ENCODE measurements at regions not wholly inside any gene's neighbourhood (a gene's known extent, or its start where the extent isn't known, plus 50 kb on each side); places are given as distances from the start of the nearest gene placed in this dataset.

DNA sequence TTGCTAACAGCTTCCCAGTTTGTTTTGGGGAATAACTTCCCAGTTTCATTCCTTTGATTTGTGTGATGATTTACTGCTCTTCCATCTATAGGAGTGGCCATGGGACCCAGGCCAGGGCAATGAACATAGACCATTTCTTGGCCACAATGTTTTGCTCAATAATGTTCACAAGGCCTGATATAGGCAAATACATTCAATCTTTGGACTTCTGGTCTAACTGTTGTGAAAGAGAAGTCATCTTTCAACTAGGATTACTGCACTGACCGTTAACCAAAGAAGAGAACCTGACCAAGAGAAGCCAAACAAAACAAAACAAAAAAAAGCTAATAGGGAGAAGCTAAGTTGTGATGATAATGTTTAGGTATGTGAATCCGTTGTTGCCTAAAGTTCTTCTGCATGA lies 221.8 kb upstream of the SUCLG2 start:
- TF ChIP-seq HDAC2 (IDR thresholded peaks at IDR 0.05) (no peak), RNF2 (IDR thresholded peaks at IDR 0.05; ENCODE audit: borderline replicate concordance, low read depth) (no peak), MAFK (IDR thresholded peaks at IDR 0.05; ENCODE audit: partially characterized antibody) (no peak), JUN (IDR thresholded peaks at IDR 0.05) (no peak), NR3C1 (IDR thresholded peaks at IDR 0.05) (no peak), POLR2A (IDR thresholded peaks at IDR 0.05; ENCODE audit: low read length) (no peak), EP300 (IDR thresholded peaks at IDR 0.05) (no peak), ZC3H11A (IDR thresholded peaks at IDR 0.05) (no peak), ESRRA (IDR thresholded peaks at IDR 0.05; ENCODE audit: borderline replicate concordance, low read length) (no peak)
- TF ChIP-seq, protein P1, sequence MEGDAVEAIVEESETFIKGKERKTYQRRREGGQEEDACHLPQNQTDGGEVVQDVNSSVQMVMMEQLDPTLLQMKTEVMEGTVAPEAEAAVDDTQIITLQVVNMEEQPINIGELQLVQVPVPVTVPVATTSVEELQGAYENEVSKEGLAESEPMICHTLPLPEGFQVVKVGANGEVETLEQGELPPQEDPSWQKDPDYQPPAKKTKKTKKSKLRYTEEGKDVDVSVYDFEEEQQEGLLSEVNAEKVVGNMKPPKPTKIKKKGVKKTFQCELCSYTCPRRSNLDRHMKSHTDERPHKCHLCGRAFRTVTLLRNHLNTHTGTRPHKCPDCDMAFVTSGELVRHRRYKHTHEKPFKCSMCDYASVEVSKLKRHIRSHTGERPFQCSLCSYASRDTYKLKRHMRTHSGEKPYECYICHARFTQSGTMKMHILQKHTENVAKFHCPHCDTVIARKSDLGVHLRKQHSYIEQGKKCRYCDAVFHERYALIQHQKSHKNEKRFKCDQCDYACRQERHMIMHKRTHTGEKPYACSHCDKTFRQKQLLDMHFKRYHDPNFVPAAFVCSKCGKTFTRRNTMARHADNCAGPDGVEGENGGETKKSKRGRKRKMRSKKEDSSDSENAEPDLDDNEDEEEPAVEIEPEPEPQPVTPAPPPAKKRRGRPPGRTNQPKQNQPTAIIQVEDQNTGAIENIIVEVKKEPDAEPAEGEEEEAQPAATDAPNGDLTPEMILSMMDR (IDR thresholded peaks at IDR 0.05): no peak
- TF ChIP-seq, protein P2, sequence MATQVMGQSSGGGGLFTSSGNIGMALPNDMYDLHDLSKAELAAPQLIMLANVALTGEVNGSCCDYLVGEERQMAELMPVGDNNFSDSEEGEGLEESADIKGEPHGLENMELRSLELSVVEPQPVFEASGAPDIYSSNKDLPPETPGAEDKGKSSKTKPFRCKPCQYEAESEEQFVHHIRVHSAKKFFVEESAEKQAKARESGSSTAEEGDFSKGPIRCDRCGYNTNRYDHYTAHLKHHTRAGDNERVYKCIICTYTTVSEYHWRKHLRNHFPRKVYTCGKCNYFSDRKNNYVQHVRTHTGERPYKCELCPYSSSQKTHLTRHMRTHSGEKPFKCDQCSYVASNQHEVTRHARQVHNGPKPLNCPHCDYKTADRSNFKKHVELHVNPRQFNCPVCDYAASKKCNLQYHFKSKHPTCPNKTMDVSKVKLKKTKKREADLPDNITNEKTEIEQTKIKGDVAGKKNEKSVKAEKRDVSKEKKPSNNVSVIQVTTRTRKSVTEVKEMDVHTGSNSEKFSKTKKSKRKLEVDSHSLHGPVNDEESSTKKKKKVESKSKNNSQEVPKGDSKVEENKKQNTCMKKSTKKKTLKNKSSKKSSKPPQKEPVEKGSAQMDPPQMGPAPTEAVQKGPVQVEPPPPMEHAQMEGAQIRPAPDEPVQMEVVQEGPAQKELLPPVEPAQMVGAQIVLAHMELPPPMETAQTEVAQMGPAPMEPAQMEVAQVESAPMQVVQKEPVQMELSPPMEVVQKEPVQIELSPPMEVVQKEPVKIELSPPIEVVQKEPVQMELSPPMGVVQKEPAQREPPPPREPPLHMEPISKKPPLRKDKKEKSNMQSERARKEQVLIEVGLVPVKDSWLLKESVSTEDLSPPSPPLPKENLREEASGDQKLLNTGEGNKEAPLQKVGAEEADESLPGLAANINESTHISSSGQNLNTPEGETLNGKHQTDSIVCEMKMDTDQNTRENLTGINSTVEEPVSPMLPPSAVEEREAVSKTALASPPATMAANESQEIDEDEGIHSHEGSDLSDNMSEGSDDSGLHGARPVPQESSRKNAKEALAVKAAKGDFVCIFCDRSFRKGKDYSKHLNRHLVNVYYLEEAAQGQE (IDR thresholded peaks at IDR 0.05): no peak
- TF ChIP-seq, protein P3, sequence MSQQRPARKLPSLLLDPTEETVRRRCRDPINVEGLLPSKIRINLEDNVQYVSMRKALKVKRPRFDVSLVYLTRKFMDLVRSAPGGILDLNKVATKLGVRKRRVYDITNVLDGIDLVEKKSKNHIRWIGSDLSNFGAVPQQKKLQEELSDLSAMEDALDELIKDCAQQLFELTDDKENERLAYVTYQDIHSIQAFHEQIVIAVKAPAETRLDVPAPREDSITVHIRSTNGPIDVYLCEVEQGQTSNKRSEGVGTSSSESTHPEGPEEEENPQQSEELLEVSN (IDR thresholded peaks at IDR 0.05; ENCODE audit: borderline replicate concordance, low read depth): no peak
- TF ChIP-seq, protein P4, sequence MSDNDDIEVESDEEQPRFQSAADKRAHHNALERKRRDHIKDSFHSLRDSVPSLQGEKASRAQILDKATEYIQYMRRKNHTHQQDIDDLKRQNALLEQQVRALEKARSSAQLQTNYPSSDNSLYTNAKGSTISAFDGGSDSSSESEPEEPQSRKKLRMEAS (IDR thresholded peaks at IDR 0.05): no peak

Data from A549 (cell line).